ENCODE measurements at regions not wholly inside any gene's neighbourhood (a gene's known extent, or its start where the extent isn't known, plus 50 kb on each side); places are given as distances from the start of the nearest gene placed in this dataset.

GRCh38 chr12:90828621-90829020 is 126.4 kb downstream of the CCER1 start:
- no peak overlapping the region for H3K27ac ChIP-seq
- H3K36me3 ChIP-seq = no peaks in the 10 kb centered on the region
- no peaks in the 10 kb centered on the region for H3K9me3 ChIP-seq (ENCODE audit: severe bottlenecking)
- no peak for DNase-seq
- H3K27me3 ChIP-seq (ENCODE audit: insufficient read depth, low read depth, severe bottlenecking) = no peaks in the 10 kb centered on the region
- TF ChIP-seq CTCF (IDR thresholded peaks at IDR 0.05; ENCODE audit: low read depth, low read length) = no peak
- no peak overlapping the region for H3K4me3 ChIP-seq (ENCODE audit: low read depth, low read length)

- Histone ChIP-seq H3K36me3 (no peaks in the 10 kb centered on the region), H3K9me3 (ENCODE audit: severe bottlenecking) (no peaks in the 10 kb centered on the region), H3K4me3 (ENCODE audit: low read depth, low read length) (no peak overlapping the region), H3K27me3 (ENCODE audit: insufficient read depth, low read depth, severe bottlenecking) (no peaks in the 10 kb centered on the region), H3K27ac (no peak overlapping the region)
- no peak for DNase-seq
- TF ChIP-seq CTCF (IDR thresholded peaks at IDR 0.05; ENCODE audit: low read depth, low read length) = no peak
These were observed 127.4 kb downstream of the CCER1 start for GRCh38 chr12:90827567-90827966.

- Histone ChIP-seq H3K9me3 (ENCODE audit: severe bottlenecking) (no peaks in the 10 kb centered on the region), H3K27ac (no peak overlapping the region), H3K27me3 (ENCODE audit: insufficient read depth, low read depth, severe bottlenecking) (no peaks in the 10 kb centered on the region), H3K4me3 (ENCODE audit: low read depth, low read length) (no peak overlapping the region), H3K36me3 (no peaks in the 10 kb centered on the region)
- no peak for DNase-seq
- TF ChIP-seq CTCF (IDR thresholded peaks at IDR 0.05; ENCODE audit: low read depth, low read length) = no peak
These were observed 128.9 kb downstream of the CCER1 start for GRCh38 chr12:90826036-90826435.

GRCh38 chr12:90823859-90824258 is 131.1 kb downstream of the CCER1 start:
- DNase-seq = no peak
- no peaks in the 10 kb centered on the region for H3K9me3 ChIP-seq (ENCODE audit: severe bottlenecking)
- no peak for TF ChIP-seq CTCF (IDR thresholded peaks at IDR 0.05; ENCODE audit: low read depth, low read length)
- no peak overlapping the region for H3K4me3 ChIP-seq (ENCODE audit: low read depth, low read length)
- H3K27ac ChIP-seq = no peak overlapping the region
- no peaks in the 10 kb centered on the region for H3K36me3 ChIP-seq
- H3K27me3 ChIP-seq (ENCODE audit: insufficient read depth, low read depth, severe bottlenecking) = no peaks in the 10 kb centered on the region

- DNase-seq = no peak
- no peaks in the 10 kb centered on the region for H3K9me3 ChIP-seq (ENCODE audit: severe bottlenecking)
- H3K4me3 ChIP-seq (ENCODE audit: low read depth, low read length) = no peak overlapping the region
- H3K27ac ChIP-seq = no peak overlapping the region
- TF ChIP-seq CTCF (IDR thresholded peaks at IDR 0.05; ENCODE audit: low read depth, low read length) = no peak
- H3K36me3 ChIP-seq = no peaks in the 10 kb centered on the region
- no peaks in the 10 kb centered on the region for H3K27me3 ChIP-seq (ENCODE audit: insufficient read depth, low read depth, severe bottlenecking)
These were observed 135.3 kb downstream of the CCER1 start for GRCh38 chr12:90819709-90820108.

- no peak overlapping the region for H3K4me3 ChIP-seq (ENCODE audit: low read depth, low read length)
- H3K9me3 ChIP-seq (ENCODE audit: severe bottlenecking) = no peaks in the 10 kb centered on the region
- TF ChIP-seq CTCF (IDR thresholded peaks at IDR 0.05; ENCODE audit: low read depth, low read length) = no peak
- no peak for DNase-seq
- H3K27ac ChIP-seq = no peak overlapping the region
- H3K27me3 ChIP-seq (ENCODE audit: insufficient read depth, low read depth, severe bottlenecking) = no peaks in the 10 kb centered on the region
- H3K36me3 ChIP-seq = no peaks in the 10 kb centered on the region
These were observed 138.5 kb downstream of the CCER1 start for GRCh38 chr12:90816353-90817089.
